Muscle layer of colon (tissue), 2 donors: ENCODE measurements at regions not wholly inside any gene's neighbourhood (a gene's known extent, or its start where the extent isn't known, plus 50 kb on each side); places are given as distances from the start of the nearest gene placed in this dataset.
"Not testable (repeated sequence)": the region's sequence is repeated elsewhere in the genome, so short reads cannot be mapped to it uniquely, and the experiment has no call there.

Source experiments
- H3K27ac ChIP-seq: one replicate; pipeline ENCODE4 v1.7.0; 2013; ENCODE audit warnings: low read depth, mild to moderate bottlenecking, low read length, moderate library complexity
- H3K27me3 ChIP-seq, 2 donors: one replicate each; pipeline ENCODE4 v1.7.0; 2013; ENCODE audit warnings: low read length in 2 of 2, mild to moderate bottlenecking in 2 of 2; ENCODE audit not compliant: insufficient read depth in 2 of 2, control insufficient read depth in 1 of 2
- H3K36me3 ChIP-seq: one replicate; pipeline ENCODE4 v1.7.0; 2013; ENCODE audit warnings: mild to moderate bottlenecking, low read length; ENCODE audit not compliant: insufficient read depth
- H3K4me1 ChIP-seq: one replicate; pipeline ENCODE4 v1.7.0; 2013; ENCODE audit warnings: mild to moderate bottlenecking, low read length; ENCODE audit not compliant: insufficient read depth
- H3K4me3 ChIP-seq, 2 donors: one replicate each; pipeline ENCODE4 v1.7.0; 2013; ENCODE audit warnings: low read length in 2 of 2, low read depth in 1 of 2, mild to moderate bottlenecking in 1 of 2, moderate library complexity in 1 of 2
- H3K9ac ChIP-seq: one replicate; pipeline ENCODE4 v1.7.0; 2013; ENCODE audit warnings: low read length
- H3K9me3 ChIP-seq: one replicate; pipeline ENCODE4 v1.7.0; 2013; ENCODE audit warnings: mild to moderate bottlenecking, low read length
- donor health status: abdominal sarcoma.
- donor health status: Adenocarcinoma of cecum.

DNA sequence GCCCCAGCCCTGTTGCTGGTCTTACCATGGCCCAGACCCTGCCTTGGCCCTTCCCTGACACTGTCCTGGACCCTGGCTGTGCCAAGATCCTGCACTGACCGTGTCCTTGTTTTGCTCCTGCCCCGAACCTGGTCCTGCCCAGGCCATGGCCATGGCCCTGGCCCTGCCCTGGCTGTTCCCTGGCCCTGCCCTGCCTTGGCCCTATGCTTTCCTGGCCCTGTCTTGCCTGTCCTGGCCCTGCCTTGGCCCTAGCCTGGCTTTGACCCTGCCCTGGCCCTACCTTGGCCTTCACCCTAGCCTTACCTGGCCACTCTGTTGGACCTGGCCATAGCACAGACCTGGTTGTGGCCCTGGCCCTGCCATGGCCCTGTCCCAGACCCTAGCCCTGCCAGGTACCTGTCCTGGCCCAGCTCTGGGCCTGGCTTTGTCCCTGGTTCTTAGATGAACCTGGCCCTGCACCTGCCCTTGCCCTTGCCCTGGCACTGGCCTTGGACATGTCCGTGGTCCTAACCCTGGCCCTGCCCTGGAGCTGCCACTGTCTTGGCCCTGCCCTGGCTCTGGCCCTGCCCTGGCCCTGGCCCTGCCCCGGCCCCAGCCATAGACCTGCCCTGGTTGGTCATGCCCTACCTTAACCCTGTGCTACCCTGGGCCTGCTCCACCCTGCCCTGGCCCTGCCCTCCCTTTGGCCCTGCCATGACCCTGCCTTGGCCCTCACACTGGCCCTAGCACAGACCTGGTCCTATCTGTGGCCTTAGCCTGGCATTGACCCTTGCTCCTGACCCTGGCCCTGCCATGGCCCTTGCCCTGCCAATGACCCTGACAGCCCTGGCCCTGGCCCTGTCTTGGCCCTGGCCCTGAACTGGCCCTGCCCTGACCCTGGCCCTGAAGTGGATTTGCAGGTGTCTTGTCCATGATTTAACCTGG, 238.1 kb downstream of the GOLGA6L6 start:
- H3K4me1 ChIP-seq, H3K27ac ChIP-seq, H3K4me3 ChIP-seq, H3K9ac ChIP-seq, H3K36me3 ChIP-seq, H3K9me3 ChIP-seq, H3K27me3 ChIP-seq: not testable (repeated sequence)

- not testable (repeated sequence) for H3K9me3 ChIP-seq, H3K27ac ChIP-seq, H3K9ac ChIP-seq, H3K4me3 ChIP-seq, H3K4me1 ChIP-seq, H3K27me3 ChIP-seq, H3K36me3 ChIP-seq
These were observed 239.2 kb downstream of the GOLGA6L6 start for GRCh38 chr15:20302141-20303069.

DNA sequence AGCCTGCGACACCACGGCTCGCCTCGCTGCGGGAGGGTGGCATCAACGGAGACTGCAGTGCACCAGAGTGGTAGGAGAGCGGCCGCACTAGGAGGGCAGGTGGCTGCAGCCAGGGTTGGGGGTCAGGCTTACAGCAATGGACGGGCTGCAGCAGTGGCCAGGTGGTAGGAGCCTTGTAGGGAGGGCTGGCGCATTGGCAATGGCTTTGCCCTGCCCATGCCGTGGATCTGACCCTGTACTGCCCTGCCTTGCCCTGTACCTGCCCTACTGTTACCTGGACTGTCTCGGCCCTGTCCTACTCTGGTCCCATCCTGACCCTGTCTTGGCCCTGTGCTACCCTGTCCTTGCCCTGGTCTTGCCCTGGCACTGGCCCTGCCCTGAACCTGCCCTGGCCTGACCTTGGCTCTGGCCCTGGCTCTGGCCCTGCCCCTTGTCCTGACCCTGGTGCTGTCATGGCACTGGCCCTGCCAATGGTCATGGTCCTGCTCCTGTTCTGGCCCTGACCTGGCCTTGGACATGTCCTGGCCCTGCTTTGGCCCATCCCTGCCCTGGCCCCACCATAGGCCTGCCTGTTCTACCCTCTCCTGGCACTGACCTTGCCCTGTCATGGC, 240.0 kb downstream of the GOLGA6L6 start:
- H3K9me3 ChIP-seq = not testable (repeated sequence)

GRCh38 chr15:20301041-20301390, 240.6 kb downstream of the GOLGA6L6 start:
- not testable (repeated sequence) for H3K27me3 ChIP-seq, H3K9me3 ChIP-seq, H3K4me3 ChIP-seq, H3K27ac ChIP-seq, H3K36me3 ChIP-seq, H3K9ac ChIP-seq, H3K4me1 ChIP-seq

More for the DNA sequence above, 240.0 kb downstream of the GOLGA6L6 start:
- not testable (repeated sequence) for H3K27ac ChIP-seq, H3K36me3 ChIP-seq, H3K4me3 ChIP-seq, H3K9ac ChIP-seq, H3K4me1 ChIP-seq, H3K27me3 ChIP-seq

DNA sequence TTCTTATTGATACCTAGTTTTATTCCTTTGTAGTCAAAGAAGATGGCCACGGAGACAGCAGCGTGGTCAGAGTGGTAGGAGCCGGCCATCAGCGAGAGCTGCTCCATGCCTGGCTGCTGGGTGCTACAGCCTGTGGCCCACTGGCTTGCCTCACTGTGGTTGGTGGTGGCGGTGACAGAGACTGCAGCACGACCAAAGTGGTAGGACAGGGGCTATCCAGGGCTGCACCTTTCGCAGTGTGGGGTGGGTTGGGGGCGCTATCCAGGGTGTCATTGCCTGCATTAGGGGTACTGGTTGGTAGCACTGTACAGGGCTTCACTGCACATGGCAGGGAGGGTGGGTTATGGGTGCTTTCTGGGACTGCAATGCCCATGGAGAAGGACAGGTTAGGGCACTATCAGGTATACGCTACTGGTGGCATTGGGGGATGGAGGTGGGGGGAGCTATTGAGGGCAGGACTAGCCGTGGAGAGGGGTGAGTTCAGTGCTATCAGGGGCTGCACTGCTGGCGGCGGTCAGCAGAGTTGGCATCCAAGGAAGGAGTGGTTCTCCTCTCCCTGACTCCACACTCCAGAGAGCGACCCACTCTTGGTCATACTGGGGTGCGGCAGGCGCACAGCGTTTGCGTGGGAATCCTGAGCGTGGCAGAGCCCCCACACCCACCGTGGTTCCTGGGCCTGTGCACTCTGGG, 241.1 kb downstream of the GOLGA6L6 start:
- H3K4me1 ChIP-seq, H3K9me3 ChIP-seq, H3K27ac ChIP-seq, H3K36me3 ChIP-seq, H3K27me3 ChIP-seq, H3K4me3 ChIP-seq, H3K9ac ChIP-seq: not testable (repeated sequence)

DNA sequence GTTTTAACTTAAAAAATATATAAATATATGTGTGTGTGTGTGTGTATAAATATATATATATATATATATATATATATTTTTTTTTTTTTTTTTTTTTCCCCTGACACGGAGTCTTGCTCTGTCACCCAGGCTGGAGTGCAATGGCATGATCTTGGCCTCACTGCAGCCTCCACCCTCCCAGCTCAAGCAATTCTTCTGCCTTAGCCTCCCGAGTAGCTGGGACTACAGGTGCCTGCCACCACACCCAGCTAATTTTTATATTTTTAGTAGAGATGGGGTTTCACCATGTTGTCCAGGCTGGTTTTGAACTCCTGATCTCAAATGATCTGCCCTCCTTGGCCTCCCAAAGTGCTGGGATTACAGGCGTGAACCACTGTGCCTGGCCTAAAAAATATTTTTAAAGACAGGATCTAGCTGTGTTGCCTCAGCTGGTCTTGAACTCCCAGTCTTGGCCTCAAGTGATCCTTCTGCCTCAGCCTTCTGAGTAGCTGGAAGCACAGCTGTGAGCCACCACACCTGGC, 243.9 kb downstream of the GOLGA6L6 start:
- not testable (repeated sequence) for H3K36me3 ChIP-seq, H3K27me3 ChIP-seq, H3K4me3 ChIP-seq, H3K9me3 ChIP-seq, H3K4me1 ChIP-seq, H3K27ac ChIP-seq, H3K9ac ChIP-seq

DNA sequence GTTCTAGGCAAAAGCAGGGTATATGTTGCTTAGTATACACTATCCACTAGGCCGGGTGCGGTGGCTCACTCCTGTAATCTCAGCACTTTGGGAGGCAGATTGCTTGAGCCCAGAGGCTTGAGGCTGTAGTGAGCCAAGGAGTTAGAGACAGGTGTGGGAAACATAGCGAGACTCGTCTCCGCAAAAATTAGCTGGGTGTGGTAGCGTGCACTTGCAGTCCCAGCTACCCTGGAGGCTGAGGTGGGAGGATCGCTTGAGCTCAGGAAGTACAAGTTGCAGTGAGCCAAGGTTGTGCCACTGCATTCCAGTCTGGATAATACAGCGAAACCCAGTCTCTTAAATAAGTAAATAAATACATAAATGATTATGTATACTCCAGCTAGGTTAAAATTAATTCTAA, 245.3 kb downstream of the GOLGA6L6 start:
- not testable (repeated sequence) for H3K4me3 ChIP-seq, H3K9ac ChIP-seq, H3K4me1 ChIP-seq, H3K27ac ChIP-seq, H3K9me3 ChIP-seq, H3K27me3 ChIP-seq, H3K36me3 ChIP-seq

GRCh38 chr15:20295238-20295811, 246.3 kb downstream of the GOLGA6L6 start:
- no peaks in the 10 kb centered on the region for H3K27me3 ChIP-seq
- no peaks in the 10 kb centered on the region for H3K4me1 ChIP-seq
- H3K27ac ChIP-seq = no peak overlapping the region
- no peak overlapping the region for H3K4me3 ChIP-seq
- H3K36me3 ChIP-seq = no peaks in the 10 kb centered on the region
- no peaks in the 10 kb centered on the region for H3K9me3 ChIP-seq
- no peak overlapping the region for H3K9ac ChIP-seq

GRCh38 chr15:20294651-20295237, 246.9 kb downstream of the GOLGA6L6 start:
- no peaks in the 10 kb centered on the region for H3K27me3 ChIP-seq
- H3K9ac ChIP-seq = no peak overlapping the region
- H3K9me3 ChIP-seq = no peaks in the 10 kb centered on the region
- no peaks in the 10 kb centered on the region for H3K4me1 ChIP-seq
- no peak overlapping the region for H3K27ac ChIP-seq
- no peaks in the 10 kb centered on the region for H3K36me3 ChIP-seq
- H3K4me3 ChIP-seq = no peak overlapping the region

DNA sequence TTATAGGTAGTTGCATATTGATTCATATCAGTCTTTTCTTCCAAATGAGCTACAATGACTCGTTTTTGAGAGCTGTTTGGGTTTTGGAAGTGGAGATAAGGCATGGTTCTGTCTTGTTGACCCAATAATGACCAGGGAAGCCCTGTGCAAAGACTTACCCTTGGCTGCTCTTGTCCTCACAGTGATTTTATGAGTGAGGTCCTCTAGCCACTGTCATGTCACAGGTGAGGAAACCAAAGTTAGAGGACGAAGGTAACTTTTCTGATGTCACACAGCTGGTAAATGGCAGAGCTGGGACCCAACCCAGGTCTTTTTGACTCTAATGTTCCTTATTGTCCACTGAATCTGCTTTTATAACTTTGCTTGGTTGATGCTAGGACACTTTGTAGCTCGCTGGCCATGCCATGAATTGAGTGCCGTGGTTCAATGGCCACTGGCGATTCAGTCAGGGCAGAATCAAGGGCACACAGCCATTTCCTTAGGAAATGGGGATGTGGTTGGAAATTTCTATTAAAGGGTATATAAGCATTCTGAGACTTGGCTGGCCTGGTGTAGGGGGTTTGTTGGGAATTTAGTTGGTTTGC, 249.1 kb downstream of the GOLGA6L6 start:
- H3K9ac ChIP-seq, H3K36me3 ChIP-seq, H3K4me1 ChIP-seq, H3K27me3 ChIP-seq, H3K4me3 ChIP-seq, H3K9me3 ChIP-seq, H3K27ac ChIP-seq: not testable (repeated sequence)
